Gastroesophageal sphincter (tissue), 4 donors: ENCODE measurements at regions not wholly inside any gene's neighbourhood (a gene's known extent, or its start where the extent isn't known, plus 50 kb on each side); places are given as distances from the start of the nearest gene placed in this dataset.

Source experiments
- small RNA-seq, 4 donors: library from RNA; depleted of rRNA; stranded (forward); fragments of <200 nt; gene quantifications; one replicate each; pipeline ENCODE3, GENCODE V24; 2016

Small RNA genes in the stretch of these regions (small RNA-seq; reads per million reads assigned to genes)
- gene RNU6-617P = 0 reads per million in 4 donors
